ENCODE measurements at regions not wholly inside any gene's neighbourhood (a gene's known extent, or its start where the extent isn't known, plus 50 kb on each side); places are given as distances from the start of the nearest gene placed in this dataset.

GRCh38 chr12:98053202-98053601, 462.2 kb upstream of the TMPO start:
- H3K79me2 ChIP-seq (ENCODE audit: control insufficient read depth, insufficient read depth, low read length): no peaks in the 10 kb centered on the region
- no peaks in the 10 kb centered on the region for H3K4me1 ChIP-seq (ENCODE audit: control insufficient read depth, insufficient read depth, low read length)
- no peaks in the 10 kb centered on the region for H3K36me3 ChIP-seq (ENCODE audit: control insufficient read depth in 2 of 2, insufficient read depth in 2 of 2, low read length in 1 of 2)
- no peak for DNase-seq (ENCODE audit: low read depth, low spot score)
- ChIA-PET RAD21 (ENCODE audit: unreplicated experiment) (interaction anchor here (0.6 kb wide), 1 partner anchor 279 kb away, joined by 3 read pairs; no protein-coding TSS in a partner anchor), CTCF (interaction anchor here (0.7 to 1.3 kb wide), 2 partner anchors 11 to 278 kb away, joined by 3 to 4 read pairs; no protein-coding TSS in a partner anchor), SMC1A (ENCODE audit: uncharacterized antibody, unreplicated experiment) (interaction anchor here (1.2 kb wide), 1 partner anchor 124 kb away, joined by 3 read pairs; no protein-coding TSS in a partner anchor), POLR2A (no interaction called here)
- in situ Hi-C loops (cut with MboI): no loop called here
- no peaks in the 10 kb centered on the region for H3K27me3 ChIP-seq (replicated peaks in 1 of 2; ENCODE audit: control insufficient read depth in 2 of 2, insufficient read depth in 2 of 2, low read length in 1 of 2)
- no peak overlapping the region for H3K27ac ChIP-seq (ENCODE audit: control insufficient read depth, insufficient read depth)
- no peak overlapping the region for H3K9ac ChIP-seq (ENCODE audit: control insufficient read depth, insufficient read depth, low read length)
- intact Hi-C loops (cut with micrococcal nuclease; ENCODE audit: unreplicated experiment): no loop called here
- H3K9me3 ChIP-seq (replicated peaks; ENCODE audit: control insufficient read depth, insufficient read depth, low read length): no peaks in the 10 kb centered on the region
- no peak overlapping the region for H3K4me2 ChIP-seq (ENCODE audit: control insufficient read depth, insufficient read depth)
- BruUV-seq (replicated peaks): no TSS peak
- H2AFZ ChIP-seq (ENCODE audit: control insufficient read depth, low read depth, low read length): no peak overlapping the region
- TF ChIP-seq PRDM15 (CRISPR knock-in tag; IDR thresholded peaks at IDR 0.05) (no peak), RELA (IDR thresholded peaks at IDR 0.05; ENCODE audit: borderline replicate concordance, partially characterized antibody) (no peak), SREBF2 (IDR thresholded peaks at IDR 0.05; ENCODE audit: low read length) (no peak), NFXL1 (IDR thresholded peaks at IDR 0.05; ENCODE audit: borderline replicate concordance) (no peak), TCF7 (IDR thresholded peaks at IDR 0.05; ENCODE audit: borderline replicate concordance) (no peak), TAF1 (IDR thresholded peaks at IDR 0.05; ENCODE audit: borderline replicate concordance, low read depth, low read length) (no peak), ZNF217 (IDR thresholded peaks at IDR 0.05) (no peak), CHD1 (IDR thresholded peaks at IDR 0.05; ENCODE audit: low read depth, low read length) (no peak)
- no peaks in the 10 kb centered on the region for H4K20me1 ChIP-seq (ENCODE audit: control insufficient read depth, insufficient read depth)
- no peak for ATAC-seq
- WGBS (ENCODE audit: insufficient coverage, insufficient replicate concordance, low lambda C conversion rate, missing lambda C conversion rate): 46% methylated on average over 2 of the region's 2 CpGs
- no peak for FAIRE-seq
- no peak overlapping the region for H3K4me3 ChIP-seq
